ENCODE measurements at regions not wholly inside any gene's neighbourhood (a gene's known extent, or its start where the extent isn't known, plus 50 kb on each side); places are given as distances from the start of the nearest gene placed in this dataset.

DNA sequence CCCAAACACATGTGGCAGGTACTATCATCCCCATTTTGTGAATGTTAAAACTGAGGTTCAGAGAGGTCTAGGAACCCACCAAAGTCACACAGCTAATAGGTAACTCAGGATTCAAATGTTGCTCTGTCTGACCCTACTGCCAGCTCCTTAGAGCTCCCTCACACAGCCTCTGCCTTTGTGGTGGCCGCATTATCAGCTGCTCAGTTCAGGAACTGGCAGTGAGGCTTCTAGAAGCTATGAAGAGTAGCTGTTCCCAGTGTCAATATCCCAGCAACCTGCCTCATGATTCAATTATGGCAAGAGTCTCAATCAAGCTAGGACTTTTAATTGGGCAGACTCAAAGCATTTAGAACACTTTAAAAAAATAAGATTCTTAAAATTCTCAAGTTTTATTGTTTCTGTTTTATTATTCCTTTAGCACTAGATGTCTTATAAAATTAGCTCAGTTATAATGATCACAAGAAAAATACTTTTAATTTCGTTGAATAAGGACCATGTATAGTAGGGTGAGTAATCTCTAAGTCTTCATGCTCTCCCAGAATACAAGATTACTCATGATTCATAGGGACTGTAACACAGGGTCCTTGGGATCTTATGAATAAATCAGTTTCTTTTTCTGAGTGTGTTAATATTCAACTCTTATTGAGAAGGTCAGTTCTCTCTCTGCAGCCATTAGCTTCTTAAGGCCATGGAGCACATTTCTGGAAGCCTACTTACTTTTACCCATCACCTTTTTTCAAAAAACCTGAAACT is 342.7 kb downstream of the RND3 start:
- TF ChIP-seq POLR2A (IDR thresholded peaks at IDR 0.05) (no peak), POLR2AphosphoS5 (IDR thresholded peaks at IDR 0.05) (no peak)
- TF ChIP-seq, protein P1, sequence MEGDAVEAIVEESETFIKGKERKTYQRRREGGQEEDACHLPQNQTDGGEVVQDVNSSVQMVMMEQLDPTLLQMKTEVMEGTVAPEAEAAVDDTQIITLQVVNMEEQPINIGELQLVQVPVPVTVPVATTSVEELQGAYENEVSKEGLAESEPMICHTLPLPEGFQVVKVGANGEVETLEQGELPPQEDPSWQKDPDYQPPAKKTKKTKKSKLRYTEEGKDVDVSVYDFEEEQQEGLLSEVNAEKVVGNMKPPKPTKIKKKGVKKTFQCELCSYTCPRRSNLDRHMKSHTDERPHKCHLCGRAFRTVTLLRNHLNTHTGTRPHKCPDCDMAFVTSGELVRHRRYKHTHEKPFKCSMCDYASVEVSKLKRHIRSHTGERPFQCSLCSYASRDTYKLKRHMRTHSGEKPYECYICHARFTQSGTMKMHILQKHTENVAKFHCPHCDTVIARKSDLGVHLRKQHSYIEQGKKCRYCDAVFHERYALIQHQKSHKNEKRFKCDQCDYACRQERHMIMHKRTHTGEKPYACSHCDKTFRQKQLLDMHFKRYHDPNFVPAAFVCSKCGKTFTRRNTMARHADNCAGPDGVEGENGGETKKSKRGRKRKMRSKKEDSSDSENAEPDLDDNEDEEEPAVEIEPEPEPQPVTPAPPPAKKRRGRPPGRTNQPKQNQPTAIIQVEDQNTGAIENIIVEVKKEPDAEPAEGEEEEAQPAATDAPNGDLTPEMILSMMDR (IDR thresholded peaks at IDR 0.05 in 8 of 11, conservative IDR thresholded peaks at IDR 0.05 in 3 of 11), result no peak

Measured in spleen (tissue), 7 donors.